Cardiac muscle cell (in vitro differentiated cells and primary cell): ENCODE measurements at regions not wholly inside any gene's neighbourhood (a gene's known extent, or its start where the extent isn't known, plus 50 kb on each side); places are given as distances from the start of the nearest gene placed in this dataset.
A peak's percentile ranks its signal among the peaks of the same experiment; 100 is the strongest.

Experiments used
- DNase-seq, 2 donors: peaks; one replicate each; pipeline versions ENCODE4 v3.0.0 to v3.0.0-alpha.2; 2010 to 2017; ENCODE audit warnings: low read depth in 1 of 2, low spot score in 1 of 2
- H3K27ac ChIP-seq: fragments of 200-600 bp; sonication (generic); 2 replicates; pipeline ENCODE4 v1.5.1; 2016
- H3K27me3 ChIP-seq: fragments of 200-600 bp; sonication (generic); 2 replicates; pipeline ENCODE4 v1.6.0; 2016; ENCODE audit warnings: control low read depth
- H3K36me3 ChIP-seq: fragments of 200-600 bp; sonication (generic); 2 replicates; pipeline ENCODE4 v1.5.1; 2016; ENCODE audit warnings: control low read depth
- H3K4me1 ChIP-seq: fragments of 200-600 bp; sonication (generic); 2 replicates; pipeline ENCODE4 v1.8.1; 2017; ENCODE audit warnings: low read depth, mild to moderate bottlenecking, mixed run types
- H3K4me3 ChIP-seq: fragments of 200-600 bp; sonication (generic); 2 replicates; pipeline ENCODE4 v1.5.1; 2016; ENCODE audit warnings: mild to moderate bottlenecking
- H3K9me3 ChIP-seq: fragments of 200-600 bp; sonication (generic); 2 replicates; pipeline ENCODE4 v1.5.1; 2017; ENCODE audit warnings: low read depth, mild to moderate bottlenecking, control low read depth
- TF ChIP-seq, protein P1 (sequence below): IDR thresholded peaks from 2 replicates; pipeline ENCODE4 v1.5.1; 2012; ENCODE audit warnings: low read depth, mild to moderate bottlenecking, low read length

DNA sequence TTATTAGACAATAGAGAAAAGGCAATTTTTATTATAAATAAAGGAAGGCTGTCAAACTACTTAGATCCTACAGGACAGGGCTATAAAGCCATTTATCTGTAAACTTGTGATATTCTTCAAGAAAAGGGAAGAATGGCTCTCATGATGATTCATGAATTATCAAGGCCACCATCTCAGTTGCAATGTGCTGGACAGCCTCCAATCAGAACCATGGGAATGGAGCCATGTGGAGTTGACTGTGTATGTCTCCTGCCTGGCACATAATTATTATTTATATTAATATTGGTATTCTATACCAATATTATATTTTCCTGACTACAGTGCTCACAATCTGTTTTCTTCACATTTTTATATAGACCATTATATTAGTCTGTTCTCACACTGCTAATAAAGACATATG is 560.5 kb upstream of the MIR17HG start:
- Histone ChIP-seq H3K4me1 (no peaks in the 10 kb centered on the region), H3K27me3 (no peaks in the 10 kb centered on the region)

GRCh38 chr13:90792335-90792734 is 555.2 kb upstream of the MIR17HG start:
- DNase-seq = no peak
- Histone ChIP-seq H3K27me3 (no peaks in the 10 kb centered on the region), H3K9me3 (no peaks in the 10 kb centered on the region), H3K4me1 (no peaks in the 10 kb centered on the region), H3K4me3 (no peak overlapping the region), H3K36me3 (no peaks in the 10 kb centered on the region), H3K27ac (no peak overlapping the region)
- TF ChIP-seq, protein P1, sequence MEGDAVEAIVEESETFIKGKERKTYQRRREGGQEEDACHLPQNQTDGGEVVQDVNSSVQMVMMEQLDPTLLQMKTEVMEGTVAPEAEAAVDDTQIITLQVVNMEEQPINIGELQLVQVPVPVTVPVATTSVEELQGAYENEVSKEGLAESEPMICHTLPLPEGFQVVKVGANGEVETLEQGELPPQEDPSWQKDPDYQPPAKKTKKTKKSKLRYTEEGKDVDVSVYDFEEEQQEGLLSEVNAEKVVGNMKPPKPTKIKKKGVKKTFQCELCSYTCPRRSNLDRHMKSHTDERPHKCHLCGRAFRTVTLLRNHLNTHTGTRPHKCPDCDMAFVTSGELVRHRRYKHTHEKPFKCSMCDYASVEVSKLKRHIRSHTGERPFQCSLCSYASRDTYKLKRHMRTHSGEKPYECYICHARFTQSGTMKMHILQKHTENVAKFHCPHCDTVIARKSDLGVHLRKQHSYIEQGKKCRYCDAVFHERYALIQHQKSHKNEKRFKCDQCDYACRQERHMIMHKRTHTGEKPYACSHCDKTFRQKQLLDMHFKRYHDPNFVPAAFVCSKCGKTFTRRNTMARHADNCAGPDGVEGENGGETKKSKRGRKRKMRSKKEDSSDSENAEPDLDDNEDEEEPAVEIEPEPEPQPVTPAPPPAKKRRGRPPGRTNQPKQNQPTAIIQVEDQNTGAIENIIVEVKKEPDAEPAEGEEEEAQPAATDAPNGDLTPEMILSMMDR = no peak

More for the DNA sequence above, 560.5 kb upstream of the MIR17HG start:
- no peaks in the 10 kb centered on the region for H3K9me3 ChIP-seq
- TF ChIP-seq, protein P1 = no peak
- no peaks in the 10 kb centered on the region for H3K36me3 ChIP-seq
- peak in 1 of 2 donors; percentile 33 for DNase-seq
- no peak overlapping the region for H3K4me3 ChIP-seq
- no peak overlapping the region for H3K27ac ChIP-seq

- no peak overlapping the region for H3K27ac ChIP-seq
- H3K36me3 ChIP-seq = no peaks in the 10 kb centered on the region
- no peaks in the 10 kb centered on the region for H3K4me1 ChIP-seq
- DNase-seq = peak in 1 of 2 donors; percentile 16
- H3K4me3 ChIP-seq = no peak overlapping the region
- no peaks in the 10 kb centered on the region for H3K27me3 ChIP-seq
- no peaks in the 10 kb centered on the region for H3K9me3 ChIP-seq
- TF ChIP-seq, protein P1 = no peak
Measured at GRCh38 chr13:90793261-90793820, 554.1 kb upstream of the MIR17HG start.

GRCh38 chr13:90796474-90796873 is 551.0 kb upstream of the MIR17HG start:
- Histone ChIP-seq H3K4me3 (no peak overlapping the region), H3K36me3 (no peaks in the 10 kb centered on the region), H3K4me1 (no peaks in the 10 kb centered on the region), H3K27ac (no peak overlapping the region), H3K27me3 (no peaks in the 10 kb centered on the region), H3K9me3 (no peaks in the 10 kb centered on the region)
- TF ChIP-seq, protein P1 = no peak
- no peak for DNase-seq

DNA sequence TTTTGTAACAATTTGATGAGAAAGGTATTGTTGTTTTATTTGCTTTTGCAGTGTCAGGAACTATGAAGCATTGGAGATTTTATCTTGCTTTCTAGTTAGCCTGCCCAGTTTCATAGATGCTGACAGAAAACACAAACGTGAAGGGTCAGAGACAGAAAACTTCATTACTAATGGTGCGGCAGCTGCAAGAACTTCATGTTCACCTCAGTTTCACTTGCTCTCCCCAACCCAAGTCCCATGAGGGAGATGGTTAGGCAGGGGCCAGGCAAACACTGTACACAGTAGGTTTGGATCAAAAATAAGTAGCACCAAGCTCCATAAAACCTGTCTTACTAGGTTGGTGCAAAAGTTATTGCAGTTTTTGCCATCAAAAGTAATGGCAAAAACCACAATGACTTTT is 550.2 kb upstream of the MIR17HG start:
- Histone ChIP-seq H3K36me3 (no peaks in the 10 kb centered on the region), H3K4me3 (no peak overlapping the region), H3K27ac (no peak overlapping the region), H3K9me3 (no peaks in the 10 kb centered on the region), H3K4me1 (no peaks in the 10 kb centered on the region), H3K27me3 (no peaks in the 10 kb centered on the region)
- TF ChIP-seq, protein P1 = no peak
- DNase-seq = no peak

DNA sequence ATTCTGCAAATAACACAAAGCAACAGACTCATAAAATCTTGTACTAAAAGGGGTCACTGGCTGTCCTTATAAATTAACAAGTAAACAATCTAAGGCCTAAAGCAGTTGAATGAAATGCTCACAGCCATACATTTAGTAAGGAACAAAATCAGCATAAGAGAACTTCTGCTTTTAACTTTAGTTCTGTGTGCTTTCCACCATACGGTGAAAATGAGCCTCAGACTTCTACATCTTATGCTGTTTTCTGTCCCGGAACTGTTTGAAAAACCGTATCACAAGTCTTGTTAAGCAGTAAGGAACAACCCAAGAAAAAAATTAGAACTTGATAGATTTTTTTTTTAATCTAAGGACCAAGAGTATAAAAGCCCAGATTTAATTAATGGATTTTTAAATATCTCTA is 549.1 kb upstream of the MIR17HG start:
- no peaks in the 10 kb centered on the region for H3K9me3 ChIP-seq
- no peaks in the 10 kb centered on the region for H3K27me3 ChIP-seq
- TF ChIP-seq, protein P1 = no peak
- H3K27ac ChIP-seq = no peak overlapping the region
- H3K36me3 ChIP-seq = no peaks in the 10 kb centered on the region
- no peaks in the 10 kb centered on the region for H3K4me1 ChIP-seq
- DNase-seq = no peak
- no peak overlapping the region for H3K4me3 ChIP-seq
